HG02678 (cell line): ENCODE measurements at regions not wholly inside any gene's neighbourhood (a gene's known extent, or its start where the extent isn't known, plus 50 kb on each side); places are given as distances from the start of the nearest gene placed in this dataset.

Experiments used
- ATAC-seq: cut with Tn5 transposase; IDR thresholded peaks from one replicate; pipeline ENCODE4 v1.9.1; 2021; ENCODE audit warnings: mild to moderate bottlenecking, moderate library complexity; ENCODE audit not compliant: unreplicated experiment

DNA sequence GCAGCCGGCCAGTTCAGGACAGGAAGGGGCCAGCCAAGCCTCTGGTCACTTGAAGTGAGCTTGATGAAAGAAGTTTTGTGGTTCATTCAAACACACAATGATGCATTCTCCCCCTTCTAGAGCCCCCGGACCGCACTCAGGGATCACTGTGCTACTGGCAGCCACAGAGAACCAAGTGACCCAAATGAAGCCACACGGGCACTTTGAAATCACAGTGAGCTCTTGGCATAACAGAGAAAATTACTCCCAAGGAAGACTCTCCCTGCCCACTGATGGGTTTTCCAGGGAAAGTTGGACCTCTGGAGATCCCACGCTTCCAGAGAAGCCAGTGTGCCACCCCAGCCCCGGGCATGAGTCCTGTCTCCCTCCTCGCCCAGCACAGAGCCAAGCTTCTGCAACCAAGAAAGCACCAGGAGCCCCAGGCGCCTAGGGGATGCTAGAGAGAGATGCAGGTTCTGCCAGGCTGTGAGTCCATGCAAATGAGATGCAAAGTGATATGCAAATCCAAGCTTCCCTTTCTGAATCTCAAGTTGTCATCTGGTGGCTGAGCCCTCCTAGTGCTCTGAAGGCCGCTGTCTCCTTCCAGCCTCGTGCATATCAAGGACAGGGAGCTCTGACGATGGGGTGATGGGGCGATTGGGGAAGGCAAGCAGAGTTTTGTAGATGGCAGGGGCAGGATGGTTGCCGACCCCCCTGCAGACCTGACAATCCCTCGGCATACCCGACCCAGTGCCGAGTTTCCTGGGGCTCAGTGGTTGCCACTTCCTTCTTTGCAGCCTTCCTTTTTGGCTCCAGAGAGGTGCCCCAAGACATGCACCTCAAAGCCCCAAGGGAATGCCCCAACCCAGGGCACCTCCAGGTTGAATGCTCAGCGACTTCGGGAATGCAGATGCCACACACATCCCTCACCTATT lies 59.7 kb upstream of the TNRC6C start:
- no peak for ATAC-seq

GRCh38 chr17:77899498-77899897 lies 59.0 kb upstream of the TNRC6C start:
- ATAC-seq, result no peak

- ATAC-seq, result no peak
These were observed 57.0 kb upstream of the TNRC6C start for GRCh38 chr17:77901481-77901880.

GRCh38 chr17:77905266-77905665 lies 53.2 kb upstream of the TNRC6C start:
- no peak for ATAC-seq

GRCh38 chr17:77905766-77906165 lies 52.7 kb upstream of the TNRC6C start:
- ATAC-seq, result no peak

- ATAC-seq, result no peak
These were observed 52.1 kb upstream of the TNRC6C start for GRCh38 chr17:77906377-77906871.

GRCh38 chr17:77907497-77908461 lies 50.7 kb upstream of the TNRC6C start:
- no peak for ATAC-seq

DNA sequence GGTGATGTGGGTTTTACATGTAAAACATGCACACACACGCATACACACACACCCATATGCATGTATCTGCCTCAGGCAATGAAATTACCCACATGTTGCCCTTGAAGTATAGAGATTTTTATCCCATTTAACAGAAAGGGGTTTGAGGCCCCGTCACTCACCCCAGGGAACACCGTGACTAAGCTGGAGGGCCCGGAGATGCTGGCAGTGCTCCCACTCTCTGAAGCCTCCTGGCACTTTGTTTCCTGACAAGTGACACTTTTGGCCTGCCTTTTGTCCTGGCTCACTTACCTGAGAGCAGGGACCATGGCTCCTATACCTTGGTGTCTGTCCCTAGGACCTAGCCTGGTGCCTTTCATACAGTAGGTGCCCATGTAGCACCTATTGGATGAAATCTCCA lies 50.0 kb upstream of the TNRC6C start:
- ATAC-seq, result no peak
